Heart left ventricle (tissue), 16 donors: ENCODE measurements at regions not wholly inside any gene's neighbourhood (a gene's known extent, or its start where the extent isn't known, plus 50 kb on each side); places are given as distances from the start of the nearest gene placed in this dataset.

ENCODE experiments used
- ATAC-seq, 4 donors: fragments of 200-7000 bp; cut with Tn5 transposase; one replicate each; pipeline ENCODE4 v1.9.1; 2020 to 2022; ENCODE audit warnings: moderate library complexity in 4 of 4, mild to moderate bottlenecking in 3 of 4, moderate number of reproducible peaks in 1 of 4
- DNase-seq, 5 donors: peaks; one replicate each; pipeline ENCODE4 v3.0.0-alpha.2; 2020
- H3K27ac ChIP-seq, 12 donors: fragments of 200-600 bp; sonication (generic) in 4 of 12; one replicate each; pipeline versions ENCODE4 v1.5.0 to v1.8.0; 2016 to 2022; ENCODE audit warnings: mild to moderate bottlenecking in 2 of 12
- H3K27me3 ChIP-seq, 9 donors: fragments of 200-600 bp; sonication (generic) in 2 of 9; one replicate each; pipeline versions ENCODE4 v1.5.1 to v1.8.0; 2016 to 2022; ENCODE audit warnings: mild to moderate bottlenecking in 3 of 9
- H3K36me3 ChIP-seq, 9 donors: fragments of 200-600 bp; sonication (generic) in 2 of 9; one replicate each; pipeline versions ENCODE4 v1.5.0 to v1.8.0; 2018 to 2022; ENCODE audit warnings: mild to moderate bottlenecking in 2 of 9
- H3K4me1 ChIP-seq, 12 donors: fragments of 200-600 bp; sonication (generic) in 4 of 12; one replicate each; pipeline versions ENCODE4 v1.5.0 to v1.8.0; 2016 to 2022; ENCODE audit warnings: mild to moderate bottlenecking in 3 of 12
- H3K4me3 ChIP-seq, 12 donors: fragments of 200-600 bp; sonication (generic) in 4 of 12; one replicate each; pipeline versions ENCODE4 v1.5.0 to v1.8.0; 2017 to 2022; ENCODE audit warnings: mild to moderate bottlenecking in 9 of 12, moderate library complexity in 4 of 12
- H3K9me3 ChIP-seq, 12 donors: fragments of 200-600 bp; sonication (generic) in 4 of 12; one replicate each; pipeline versions ENCODE4 v1.5.0 to v1.8.0; 2016 to 2022; ENCODE audit warnings: mild to moderate bottlenecking in 1 of 12
- POLR2A ChIP-seq, 2 donors: fragments of 450-650 bp; IDR thresholded peaks; one replicate each; pipeline ENCODE4 v1.6.1; 2017; ENCODE audit warnings: antibody characterized with exemption in 2 of 2, mild to moderate bottlenecking in 2 of 2, moderate library complexity in 2 of 2
- WGBS, 4 donors: extraction: QIAGEN DNeasy Blood & Tissue Kit in 2 of 4; methylation state at CpG; one replicate each; pipeline versions ENCODE4 v1.1.5 to v1.1.7; 2013 to 2018; 5-methylcytosine and 5-hydroxymethylcytosine counted together
- intact Hi-C, 10 donors: fragments of 100-400 bp; cut with DNase I; formaldehyde crosslinking; loops; one replicate each; pipeline versions ENCODE4 v1.11.1 to v1.14.2; 2022
- TF ChIP-seq, protein P1 (sequence below), 12 donors: fragments of 200-600 bp; sonication (generic) in 4 of 12; IDR thresholded peaks; one replicate each; pipeline versions ENCODE4 v1.5.0 to v1.8.0; 2018 to 2022; ENCODE audit warnings: antibody characterized with exemption in 12 of 12, mild to moderate bottlenecking in 5 of 12
- donor health status: ischemic (EF 13 %, LVEDD 7.1; RV severe dilation, severe dysfunction).
- donor health status: healthy with polysubstance abuse.
- donor health status: DM: no; HTN: yes; CAD: no.
- donor health status: DM: no; HTN: no; CAD: no.
- donor health status: ischemic (EF 25% LVEDD 6.9; RV normal size, moderate dysfunction).
- donor health status: ischemic (EF 25% LVEDD 5.7; RV mildly dilated, moderate dysfunction).
- donor health status: healthy.
- donor health status: DM: yes; HTN: yes; CAD: no.
- donor health status: ischemic (EF 35%, LVEDD 5.7; RV mildly dilated, moderate dysfunction).
- donor health status: nonischemic (EF 11% LVEDD 7.7; RV severe dilation, severe dysfunction).
- donor health status: DM: yes; HTN: yes; CAD: no.
- donor health status: PGD.
- donor health status: ischemic (EF 29% LVEDD 5.4; RV normal size, mild dysfunction).
- donor health status: nonischemic (EF 23%, LVEDD 6.1; RV moderate dilation, normal function).

DNA sequence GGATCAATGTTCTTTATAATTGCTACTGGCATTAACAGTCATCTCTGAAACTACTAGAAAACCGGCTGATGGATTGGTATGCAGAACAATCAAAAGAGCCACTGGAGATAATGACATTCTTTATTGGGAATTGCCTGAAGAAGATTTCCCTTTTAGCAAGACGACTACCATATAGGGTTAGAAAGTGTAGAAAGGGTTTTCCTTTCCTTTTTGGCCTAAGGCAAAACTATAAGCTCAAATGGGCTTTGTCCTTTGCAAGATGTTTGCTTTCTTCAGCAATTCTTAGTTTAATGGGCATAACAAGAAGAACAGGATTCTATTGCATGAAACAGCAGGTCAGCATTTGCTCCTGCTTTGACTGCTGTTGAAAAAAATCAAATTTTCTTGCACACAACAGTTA, 214.2 kb upstream of the PCDH10 start:
- no peak overlapping the region for H3K27ac ChIP-seq
- no peak overlapping the region for H3K4me3 ChIP-seq
- no peaks in the 10 kb centered on the region for H3K36me3 ChIP-seq
- H3K4me1 ChIP-seq, result no peaks in the 10 kb centered on the region
- ATAC-seq, result no peak
- no peak for TF ChIP-seq POLR2A (IDR thresholded peaks at IDR 0.05)
- TF ChIP-seq, protein P1, sequence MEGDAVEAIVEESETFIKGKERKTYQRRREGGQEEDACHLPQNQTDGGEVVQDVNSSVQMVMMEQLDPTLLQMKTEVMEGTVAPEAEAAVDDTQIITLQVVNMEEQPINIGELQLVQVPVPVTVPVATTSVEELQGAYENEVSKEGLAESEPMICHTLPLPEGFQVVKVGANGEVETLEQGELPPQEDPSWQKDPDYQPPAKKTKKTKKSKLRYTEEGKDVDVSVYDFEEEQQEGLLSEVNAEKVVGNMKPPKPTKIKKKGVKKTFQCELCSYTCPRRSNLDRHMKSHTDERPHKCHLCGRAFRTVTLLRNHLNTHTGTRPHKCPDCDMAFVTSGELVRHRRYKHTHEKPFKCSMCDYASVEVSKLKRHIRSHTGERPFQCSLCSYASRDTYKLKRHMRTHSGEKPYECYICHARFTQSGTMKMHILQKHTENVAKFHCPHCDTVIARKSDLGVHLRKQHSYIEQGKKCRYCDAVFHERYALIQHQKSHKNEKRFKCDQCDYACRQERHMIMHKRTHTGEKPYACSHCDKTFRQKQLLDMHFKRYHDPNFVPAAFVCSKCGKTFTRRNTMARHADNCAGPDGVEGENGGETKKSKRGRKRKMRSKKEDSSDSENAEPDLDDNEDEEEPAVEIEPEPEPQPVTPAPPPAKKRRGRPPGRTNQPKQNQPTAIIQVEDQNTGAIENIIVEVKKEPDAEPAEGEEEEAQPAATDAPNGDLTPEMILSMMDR (IDR thresholded peaks at IDR 0.05), result no peak
- peaks cover 0 to 7% (median 3%) of the 10 kb centered on the region in 12 donors for H3K9me3 ChIP-seq
- intact Hi-C loops, result no loop called here
- no peak for DNase-seq
- H3K27me3 ChIP-seq, result no peaks in the 10 kb centered on the region
- 37 to 53% (median 43%) methylated on average over 2 of the region's 2 CpGs for WGBS, 4 donors

DNA sequence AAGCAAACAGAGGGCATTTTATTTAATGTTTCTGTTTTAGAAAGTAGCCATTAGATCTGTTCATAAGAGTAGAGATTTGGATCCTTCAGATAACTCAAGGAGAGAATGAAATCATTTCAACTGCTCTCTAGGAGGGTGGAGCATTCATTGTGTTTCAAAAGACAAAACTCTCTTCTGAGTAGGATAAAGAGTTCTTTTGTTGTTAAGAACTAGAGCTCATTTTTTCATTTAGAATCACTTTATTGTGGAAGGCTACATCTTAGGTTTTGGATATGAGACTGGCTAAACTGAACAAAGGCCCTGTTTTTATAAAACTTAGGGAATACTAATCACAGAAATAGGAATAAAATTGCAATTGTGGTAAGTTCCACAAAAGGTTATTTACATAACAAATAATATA, 193.9 kb upstream of the PCDH10 start:
- H3K27ac ChIP-seq, result no peak overlapping the region
- ATAC-seq, result no peak
- H3K4me3 ChIP-seq, result no peak overlapping the region
- H3K36me3 ChIP-seq, result no peaks in the 10 kb centered on the region
- DNase-seq, result no peak
- intact Hi-C loops, result no loop called here
- TF ChIP-seq, protein P1 (IDR thresholded peaks at IDR 0.05), result no peak
- TF ChIP-seq POLR2A (IDR thresholded peaks at IDR 0.05), result no peak
- H3K9me3 ChIP-seq, result peaks cover 0 to 6% (median 0%) of the 10 kb centered on the region in 12 donors
- no peaks in the 10 kb centered on the region for H3K4me1 ChIP-seq
- H3K27me3 ChIP-seq, result no peaks in the 10 kb centered on the region

DNA sequence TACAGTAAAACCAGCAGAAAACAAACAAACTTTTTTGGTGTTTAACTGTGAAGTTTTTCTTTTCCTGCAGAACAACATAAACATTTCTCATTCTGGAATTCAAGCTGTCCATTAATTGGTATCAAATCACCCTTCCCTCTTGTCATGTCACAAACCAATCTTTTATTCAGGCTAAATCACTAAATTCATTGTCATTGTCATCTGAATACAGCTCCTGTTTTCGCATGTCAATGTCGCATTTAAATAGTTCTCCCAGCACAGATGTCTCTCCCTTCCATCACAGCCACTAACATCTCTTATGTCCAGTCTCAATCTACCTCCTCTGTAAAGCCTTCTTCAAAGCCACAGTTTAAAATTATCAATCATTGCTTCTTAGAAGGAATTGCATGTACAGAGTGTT, 192.1 kb upstream of the PCDH10 start:
- H3K36me3 ChIP-seq, result no peaks in the 10 kb centered on the region
- H3K27ac ChIP-seq, result no peak overlapping the region
- TF ChIP-seq, protein P1 (IDR thresholded peaks at IDR 0.05), result no peak
- no peak for TF ChIP-seq POLR2A (IDR thresholded peaks at IDR 0.05)
- no peaks in the 10 kb centered on the region for H3K4me1 ChIP-seq
- no peak overlapping the region for H3K4me3 ChIP-seq
- 86 to 99% (median 91%) methylated on average over 2 of the region's 2 CpGs for WGBS, 4 donors
- H3K27me3 ChIP-seq, result no peaks in the 10 kb centered on the region
- no peak for ATAC-seq
- DNase-seq, result no peak
- peaks cover 0 to 7% (median 0%) of the 10 kb centered on the region in 12 donors for H3K9me3 ChIP-seq
- intact Hi-C loops, result no loop called here

GRCh38 chr4:132958457-132959263, 190.4 kb upstream of the PCDH10 start:
- Histone ChIP-seq H3K4me1 (no peaks in the 10 kb centered on the region), H3K27ac (no peak overlapping the region), H3K36me3 (no peaks in the 10 kb centered on the region), H3K4me3 (no peak overlapping the region), H3K9me3 (peaks cover 0 to 7% (median 0%) of the 10 kb centered on the region in 12 donors), H3K27me3 (no peaks in the 10 kb centered on the region)
- 83 to 93% (median 90%) methylated on average over 7 to 8 of the region's 8 CpGs for WGBS, 4 donors
- intact Hi-C loops, result no loop called here
- DNase-seq (no peak), ATAC-seq (no peak)
- TF ChIP-seq, protein P1 (IDR thresholded peaks at IDR 0.05), result no peak
- TF ChIP-seq POLR2A (IDR thresholded peaks at IDR 0.05), result no peak
